Breast epithelium (tissue), 4 donors: ENCODE measurements at regions not wholly inside any gene's neighbourhood (a gene's known extent, or its start where the extent isn't known, plus 50 kb on each side); places are given as distances from the start of the nearest gene placed in this dataset.
A peak's percentile ranks its signal among the peaks of the same experiment; 100 is the strongest.

Experiments used
- DNase-seq, 2 donors: peaks; one replicate each; pipeline ENCODE4 v3.0.0-alpha.2; 2019; ENCODE audit warnings: low spot score in 2 of 2
- H3K27ac ChIP-seq, 2 donors: fragments of 200-600 bp; sonication (generic) in 1 of 2; one replicate each; pipeline ENCODE4 v1.5.1; 2016 to 2019; ENCODE audit warnings: mild to moderate bottlenecking in 1 of 2
- H3K27me3 ChIP-seq, 2 donors: fragments of 200-600 bp; sonication (generic) in 1 of 2; one replicate each; pipeline versions ENCODE4 v1.5.1 to v1.6.0; 2017 to 2019; ENCODE audit warnings: control low read depth in 1 of 2, mild to moderate bottlenecking in 1 of 2
- H3K36me3 ChIP-seq: fragments of 200-600 bp; one replicate; pipeline ENCODE4 v1.5.1; 2019
- H3K4me1 ChIP-seq, 2 donors: fragments of 200-600 bp; sonication (generic); one replicate each; pipeline ENCODE4 v1.5.1; 2016 to 2019; ENCODE audit warnings: control low read depth in 1 of 2
- H3K4me3 ChIP-seq, 3 donors: fragments of 200-600 bp; sonication (generic); 1 replicate in 2 of 3; 2 replicates in 1 of 3; pipeline ENCODE4 v1.5.1; 2016 to 2019; ENCODE audit warnings: mild to moderate bottlenecking in 3 of 3, moderate library complexity in 2 of 3
- H3K9me3 ChIP-seq, 2 donors: fragments of 200-600 bp; sonication (generic) in 1 of 2; one replicate each; pipeline ENCODE4 v1.5.1; 2016 to 2019; ENCODE audit warnings: control low read depth in 1 of 2
- CTCF ChIP-seq, 3 donors: fragments of 450-650 bp; IDR thresholded peaks; one replicate each; pipeline ENCODE4 v1.5.1; 2016 to 2017; ENCODE audit warnings: antibody characterized with exemption in 3 of 3, mild to moderate bottlenecking in 3 of 3, moderate library complexity in 3 of 3
- POLR2A ChIP-seq: fragments of 450-650 bp; IDR thresholded peaks from one replicate; pipeline ENCODE4 v1.6.1; 2016; ENCODE audit warnings: antibody characterized with exemption, mild to moderate bottlenecking, moderate library complexity
- POLR2AphosphoS5 ChIP-seq, 3 donors: sonication (generic); formaldehyde crosslinking; IDR thresholded peaks; one replicate each; pipeline ENCODE4 v1.6.1; 2017; ENCODE audit warnings: antibody characterized with exemption in 3 of 3
- intact Hi-C: fragments of 100-400 bp; cut with DNase I; formaldehyde crosslinking; loops from one replicate; pipeline ENCODE4 v1.15.1; 2023; ENCODE audit warnings: low total_unique reads

DNA sequence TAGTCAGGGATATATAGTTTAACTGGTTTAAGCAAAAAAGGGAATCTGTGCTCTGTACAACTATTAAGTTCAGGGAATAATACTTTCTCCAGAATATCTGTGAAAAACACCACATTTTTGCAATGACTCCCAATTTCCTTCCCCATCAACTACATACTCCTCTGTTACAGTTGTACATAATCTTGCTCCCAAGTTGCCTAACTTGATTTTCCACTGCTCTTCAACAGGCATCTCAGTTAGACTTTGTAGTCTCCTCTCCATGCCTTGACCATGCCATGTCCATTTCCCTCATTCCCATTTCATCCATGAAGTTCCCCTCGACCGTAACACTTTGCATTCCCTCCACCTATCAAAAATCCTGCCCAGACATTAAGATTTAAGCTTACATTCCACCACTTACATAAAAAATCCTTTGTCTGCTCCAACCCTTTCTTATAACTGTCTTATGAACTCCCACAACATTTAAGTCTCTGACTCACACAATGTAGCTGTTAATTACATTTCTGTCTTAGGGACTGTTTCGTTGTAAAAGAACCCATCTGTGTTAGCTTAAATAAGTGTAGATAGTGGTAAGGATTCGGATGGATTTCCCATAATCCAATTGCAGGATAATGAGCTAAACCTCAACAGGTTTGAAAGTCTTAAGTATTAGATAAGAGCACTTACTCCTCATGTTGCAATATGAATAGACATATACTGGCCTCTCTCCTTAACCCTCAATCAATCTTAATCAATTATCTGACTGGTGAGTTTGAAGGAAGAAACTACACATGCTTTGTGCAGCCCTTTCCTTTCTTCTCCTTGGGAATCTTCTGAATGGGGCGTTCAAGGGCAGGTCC, 156.5 kb downstream of the PAWR start:
- TF ChIP-seq POLR2AphosphoS5 (IDR thresholded peaks at IDR 0.05) (no peak), POLR2A (no peak), CTCF (IDR thresholded peaks at IDR 0.05) (no peak)
- Histone ChIP-seq H3K9me3 (no peaks in the 10 kb centered on the region), H3K27me3 (no peaks in the 10 kb centered on the region), H3K4me3 (no peak overlapping the region), H3K27ac (no peak overlapping the region), H3K36me3 (no peaks in the 10 kb centered on the region), H3K4me1 (no peaks in the 10 kb centered on the region)
- DNase-seq: no peak
- intact Hi-C loops: no loop called here

- H3K27me3 ChIP-seq: no peaks in the 10 kb centered on the region
- no peaks in the 10 kb centered on the region for H3K4me1 ChIP-seq
- peak in 1 of 2 donors; percentile 32 for DNase-seq
- TF ChIP-seq POLR2A (no peak), CTCF (IDR thresholded peaks at IDR 0.05) (no peak), POLR2AphosphoS5 (IDR thresholded peaks at IDR 0.05) (no peak)
- intact Hi-C loops: no loop called here
- H3K36me3 ChIP-seq: no peaks in the 10 kb centered on the region
- no peaks in the 10 kb centered on the region for H3K9me3 ChIP-seq
- peak overlapping the region in 1 of 2 donors; percentile 1 for H3K27ac ChIP-seq
- H3K4me3 ChIP-seq: no peak overlapping the region
These were observed 157.9 kb downstream of the PAWR start for GRCh38 chr12:79532907-79533288.

DNA sequence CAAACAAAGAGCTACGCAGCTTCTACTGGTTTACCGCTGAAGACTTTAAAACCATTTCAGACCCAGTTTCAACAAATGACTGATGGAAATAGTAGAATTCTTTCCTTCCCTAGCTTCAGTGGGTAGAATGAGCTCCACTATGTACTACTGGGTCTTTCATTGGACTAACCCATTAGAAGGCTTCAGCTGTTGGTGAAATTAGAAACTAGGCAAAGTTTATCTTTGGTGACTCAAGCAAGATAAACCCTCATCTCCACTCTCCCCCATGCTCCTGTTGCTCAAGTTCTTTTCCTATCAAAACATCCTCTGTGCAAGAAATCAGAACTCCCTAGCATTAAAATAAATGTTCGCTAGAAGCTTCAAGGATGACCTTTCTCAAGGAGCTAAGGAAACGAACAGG, 159.2 kb downstream of the PAWR start:
- no peak for DNase-seq
- Histone ChIP-seq H3K36me3 (no peaks in the 10 kb centered on the region), H3K4me1 (no peaks in the 10 kb centered on the region), H3K9me3 (no peaks in the 10 kb centered on the region), H3K27me3 (no peaks in the 10 kb centered on the region), H3K27ac (no peak overlapping the region), H3K4me3 (no peak overlapping the region)
- TF ChIP-seq POLR2A (no peak), POLR2AphosphoS5 (IDR thresholded peaks at IDR 0.05) (no peak), CTCF (IDR thresholded peaks at IDR 0.05) (no peak)
- intact Hi-C loops: no loop called here

GRCh38 chr12:79527473-79527872, 163.3 kb downstream of the PAWR start:
- DNase-seq: no peak
- no peak overlapping the region for H3K4me3 ChIP-seq
- H3K4me1 ChIP-seq: no peaks in the 10 kb centered on the region
- TF ChIP-seq CTCF (IDR thresholded peaks at IDR 0.05) (no peak), POLR2AphosphoS5 (IDR thresholded peaks at IDR 0.05) (no peak), POLR2A (no peak)
- H3K9me3 ChIP-seq: no peaks in the 10 kb centered on the region
- H3K27me3 ChIP-seq: no peaks in the 10 kb centered on the region
- no peak overlapping the region for H3K27ac ChIP-seq
- no peaks in the 10 kb centered on the region for H3K36me3 ChIP-seq
- intact Hi-C loops: no loop called here

- H3K36me3 ChIP-seq: no peaks in the 10 kb centered on the region
- intact Hi-C loops: no loop called here
- no peak for DNase-seq
- no peaks in the 10 kb centered on the region for H3K27me3 ChIP-seq
- no peak for TF ChIP-seq POLR2AphosphoS5 (IDR thresholded peaks at IDR 0.05)
- no peaks in the 10 kb centered on the region for H3K9me3 ChIP-seq
- H3K4me1 ChIP-seq: no peaks in the 10 kb centered on the region
- no peak overlapping the region for H3K27ac ChIP-seq
- no peak overlapping the region for H3K4me3 ChIP-seq
These were observed 165.4 kb downstream of the PAWR start for GRCh38 chr12:79525357-79525756.
